Suprapubic skin (tissue), 4 donors: ENCODE measurements at regions not wholly inside any gene's neighbourhood (a gene's known extent, or its start where the extent isn't known, plus 50 kb on each side); places are given as distances from the start of the nearest gene placed in this dataset.

Experiments
- POLR2A ChIP-seq, 2 donors: fragments of 450-650 bp; IDR thresholded peaks; one replicate each; pipeline ENCODE4 v1.6.1; 2017; ENCODE audit warnings: antibody characterized with exemption in 2 of 2, mild to moderate bottlenecking in 2 of 2, moderate library complexity in 2 of 2
- POLR2AphosphoS5 ChIP-seq, 3 donors: sonication (generic); formaldehyde crosslinking; IDR thresholded peaks; one replicate each; pipeline ENCODE4 v1.6.1; 2017; ENCODE audit warnings: antibody characterized with exemption in 3 of 3
- TF ChIP-seq, protein P1 (sequence below), 2 donors: fragments of 200-600 bp in 1 of 2; fragments of 450-650 bp in 1 of 2; sonication (generic) in 1 of 2; IDR thresholded peaks; one replicate each; pipeline ENCODE4 v1.5.1; 2016 to 2019; ENCODE audit warnings: antibody characterized with exemption in 2 of 2, mild to moderate bottlenecking in 1 of 2, moderate library complexity in 1 of 2

DNA sequence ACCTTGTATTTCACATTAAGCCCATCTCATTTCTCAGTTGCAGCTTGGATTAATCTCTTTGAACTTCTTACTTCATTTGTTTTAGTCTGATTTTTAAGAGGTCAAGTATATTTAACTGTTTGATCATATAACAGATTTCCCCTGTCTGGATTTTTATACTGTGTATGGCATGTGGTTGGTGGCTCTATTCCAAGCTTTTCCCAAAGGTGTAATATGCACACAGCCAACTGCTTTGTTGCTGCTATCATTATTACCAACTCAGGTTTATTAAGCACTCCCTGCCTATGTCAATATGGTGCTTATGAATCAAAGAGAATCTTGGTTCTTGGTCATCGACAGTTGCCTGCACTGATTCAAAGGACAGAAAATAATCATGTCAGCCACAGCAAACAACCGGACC, 92.6 kb downstream of the RAP2A start:
- TF ChIP-seq, protein P1, sequence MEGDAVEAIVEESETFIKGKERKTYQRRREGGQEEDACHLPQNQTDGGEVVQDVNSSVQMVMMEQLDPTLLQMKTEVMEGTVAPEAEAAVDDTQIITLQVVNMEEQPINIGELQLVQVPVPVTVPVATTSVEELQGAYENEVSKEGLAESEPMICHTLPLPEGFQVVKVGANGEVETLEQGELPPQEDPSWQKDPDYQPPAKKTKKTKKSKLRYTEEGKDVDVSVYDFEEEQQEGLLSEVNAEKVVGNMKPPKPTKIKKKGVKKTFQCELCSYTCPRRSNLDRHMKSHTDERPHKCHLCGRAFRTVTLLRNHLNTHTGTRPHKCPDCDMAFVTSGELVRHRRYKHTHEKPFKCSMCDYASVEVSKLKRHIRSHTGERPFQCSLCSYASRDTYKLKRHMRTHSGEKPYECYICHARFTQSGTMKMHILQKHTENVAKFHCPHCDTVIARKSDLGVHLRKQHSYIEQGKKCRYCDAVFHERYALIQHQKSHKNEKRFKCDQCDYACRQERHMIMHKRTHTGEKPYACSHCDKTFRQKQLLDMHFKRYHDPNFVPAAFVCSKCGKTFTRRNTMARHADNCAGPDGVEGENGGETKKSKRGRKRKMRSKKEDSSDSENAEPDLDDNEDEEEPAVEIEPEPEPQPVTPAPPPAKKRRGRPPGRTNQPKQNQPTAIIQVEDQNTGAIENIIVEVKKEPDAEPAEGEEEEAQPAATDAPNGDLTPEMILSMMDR (IDR thresholded peaks at IDR 0.05) = no peak
- TF ChIP-seq POLR2AphosphoS5 (IDR thresholded peaks at IDR 0.05) = no peak
- no peak for TF ChIP-seq POLR2A (IDR thresholded peaks at IDR 0.05)
